ENCODE measurements at regions not wholly inside any gene's neighbourhood (a gene's known extent, or its start where the extent isn't known, plus 50 kb on each side); places are given as distances from the start of the nearest gene placed in this dataset.

- H3K4me3 ChIP-seq, result no peak overlapping the region
- TF ChIP-seq EP300 (IDR thresholded peaks at IDR 0.05) (no peak), POLR2A (IDR thresholded peaks at IDR 0.05) (no peak)
- TF ChIP-seq, protein P1, sequence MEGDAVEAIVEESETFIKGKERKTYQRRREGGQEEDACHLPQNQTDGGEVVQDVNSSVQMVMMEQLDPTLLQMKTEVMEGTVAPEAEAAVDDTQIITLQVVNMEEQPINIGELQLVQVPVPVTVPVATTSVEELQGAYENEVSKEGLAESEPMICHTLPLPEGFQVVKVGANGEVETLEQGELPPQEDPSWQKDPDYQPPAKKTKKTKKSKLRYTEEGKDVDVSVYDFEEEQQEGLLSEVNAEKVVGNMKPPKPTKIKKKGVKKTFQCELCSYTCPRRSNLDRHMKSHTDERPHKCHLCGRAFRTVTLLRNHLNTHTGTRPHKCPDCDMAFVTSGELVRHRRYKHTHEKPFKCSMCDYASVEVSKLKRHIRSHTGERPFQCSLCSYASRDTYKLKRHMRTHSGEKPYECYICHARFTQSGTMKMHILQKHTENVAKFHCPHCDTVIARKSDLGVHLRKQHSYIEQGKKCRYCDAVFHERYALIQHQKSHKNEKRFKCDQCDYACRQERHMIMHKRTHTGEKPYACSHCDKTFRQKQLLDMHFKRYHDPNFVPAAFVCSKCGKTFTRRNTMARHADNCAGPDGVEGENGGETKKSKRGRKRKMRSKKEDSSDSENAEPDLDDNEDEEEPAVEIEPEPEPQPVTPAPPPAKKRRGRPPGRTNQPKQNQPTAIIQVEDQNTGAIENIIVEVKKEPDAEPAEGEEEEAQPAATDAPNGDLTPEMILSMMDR (IDR thresholded peaks at IDR 0.05), result no peak
- WGBS, 3 donors, result 93 to 94% (median 93%) methylated on average over 6 of the region's 6 CpGs
- intact Hi-C loops (cut with DNase I), result no loop called here
- H3K9me3 ChIP-seq, result no peaks in the 10 kb centered on the region
- no peak for DNase-seq
- H3K36me3 ChIP-seq, result no peaks in the 10 kb centered on the region
- no peaks in the 10 kb centered on the region for H3K27me3 ChIP-seq
- H3K27ac ChIP-seq, result no peak overlapping the region
- no peaks in the 10 kb centered on the region for H3K4me1 ChIP-seq (ENCODE audit: insufficient read depth)
Measured at GRCh38 chr9:108083160-108083750, 593.7 kb upstream of the KLF4 start.

GRCh38 chr9:108081112-108081511, 591.5 kb upstream of the KLF4 start:
- TF ChIP-seq EP300 (IDR thresholded peaks at IDR 0.05), result no peak
- TF ChIP-seq, protein P1 (IDR thresholded peaks at IDR 0.05), result no peak
- no peak for TF ChIP-seq POLR2A (IDR thresholded peaks at IDR 0.05)
- intact Hi-C loops (cut with DNase I), result no loop called here
- no peaks in the 10 kb centered on the region for H3K4me1 ChIP-seq (ENCODE audit: insufficient read depth)
- H3K27me3 ChIP-seq, result no peaks in the 10 kb centered on the region
- H3K4me3 ChIP-seq, result no peak overlapping the region
- H3K36me3 ChIP-seq, result no peaks in the 10 kb centered on the region
- no peaks in the 10 kb centered on the region for H3K9me3 ChIP-seq
- H3K27ac ChIP-seq, result no peak overlapping the region
- DNase-seq, result no peak

GRCh38 chr9:108080285-108080684, 590.7 kb upstream of the KLF4 start:
- Histone ChIP-seq H3K27ac (no peak overlapping the region), H3K4me1 (ENCODE audit: insufficient read depth) (no peaks in the 10 kb centered on the region), H3K27me3 (no peaks in the 10 kb centered on the region), H3K9me3 (no peaks in the 10 kb centered on the region), H3K36me3 (no peaks in the 10 kb centered on the region), H3K4me3 (no peak overlapping the region)
- 93 to 95% (median 95%) methylated on average over 3 of the region's 3 CpGs for WGBS, 3 donors
- no peak for DNase-seq
- intact Hi-C loops (cut with DNase I), result no loop called here
- TF ChIP-seq, protein P1 (IDR thresholded peaks at IDR 0.05), result no peak
- no peak for TF ChIP-seq EP300 (IDR thresholded peaks at IDR 0.05)
- TF ChIP-seq POLR2A (IDR thresholded peaks at IDR 0.05), result no peak

- intact Hi-C loops (cut with DNase I), result no loop called here
- Histone ChIP-seq H3K9me3 (no peaks in the 10 kb centered on the region), H3K36me3 (no peaks in the 10 kb centered on the region), H3K27ac (no peak overlapping the region), H3K27me3 (no peaks in the 10 kb centered on the region), H3K4me1 (ENCODE audit: insufficient read depth) (no peaks in the 10 kb centered on the region), H3K4me3 (no peak overlapping the region)
- WGBS, 3 donors, result 74 to 93% (median 78%) methylated on average over 2 of the region's 2 CpGs
- TF ChIP-seq EP300 (IDR thresholded peaks at IDR 0.05) (no peak), POLR2A (IDR thresholded peaks at IDR 0.05) (no peak)
- TF ChIP-seq, protein P1 (IDR thresholded peaks at IDR 0.05), result no peak
- no peak for DNase-seq
Measured at GRCh38 chr9:108078811-108079210, 589.2 kb upstream of the KLF4 start.
